Mesodermal cell (in vitro differentiated cells): ENCODE measurements at regions not wholly inside any gene's neighbourhood (a gene's known extent, or its start where the extent isn't known, plus 50 kb on each side); places are given as distances from the start of the nearest gene placed in this dataset.
A peak's percentile ranks its signal among the peaks of the same experiment; 100 is the strongest.

Source experiments
- H3K27ac ChIP-seq: 2 replicates; pipeline ENCODE4 v1.7.0; 2013; ENCODE audit warnings: mild to moderate bottlenecking, low read depth, low read length, moderate library complexity; ENCODE audit not compliant: severe bottlenecking
- H3K36me3 ChIP-seq: 2 replicates; pipeline ENCODE4 v1.7.1; 2013; ENCODE audit warnings: mild to moderate bottlenecking, low read length, moderate library complexity; ENCODE audit not compliant: control insufficient read depth, insufficient read depth
- H3K4me1 ChIP-seq: one replicate; pipeline ENCODE4 v1.7.1; 2013; ENCODE audit warnings: mild to moderate bottlenecking, low read length; ENCODE audit not compliant: insufficient read depth, control insufficient read depth, poor library complexity, severe bottlenecking
- H3K4me3 ChIP-seq: 2 replicates; pipeline ENCODE4 v1.7.0; 2013; ENCODE audit warnings: low read length, control low read depth, mild to moderate bottlenecking; ENCODE audit not compliant: insufficient read depth, poor library complexity, severe bottlenecking; ENCODE audit errors: extremely low read depth
- H3K9me3 ChIP-seq: 2 replicates; pipeline ENCODE4 v1.7.1; 2013; ENCODE audit warnings: mild to moderate bottlenecking, low read length, moderate library complexity; ENCODE audit not compliant: control insufficient read depth
- WGBS, 2 experiments: methylation state at CpG; one replicate each; pipeline ENCODE4 v1.1.5; 2013; ENCODE audit warnings: missing lambda C conversion rate in 2 of 2; ENCODE audit not compliant: insufficient coverage in 2 of 2; 5-methylcytosine and 5-hydroxymethylcytosine counted together

DNA sequence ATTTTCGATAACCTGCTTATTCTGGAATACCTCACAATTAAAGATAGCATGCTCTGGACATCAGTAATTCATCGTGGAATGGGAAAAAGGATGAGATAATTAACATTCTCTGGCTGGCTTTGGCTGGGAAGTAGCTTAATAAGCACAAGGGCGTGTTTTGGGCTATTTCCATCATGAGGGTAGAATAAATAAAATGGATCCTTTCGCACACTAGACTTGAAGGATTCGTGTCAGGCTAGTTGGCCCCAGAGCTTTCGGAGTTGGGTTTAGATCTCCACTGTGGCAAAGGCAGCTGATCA lies 151.2 kb upstream of the ADRA1B start:
- H3K4me1 ChIP-seq = peaks cover 26% of the 10 kb centered on the region
- no peaks in the 10 kb centered on the region for H3K9me3 ChIP-seq
- 79 to 83% methylated on average over 4 to 5 of the region's 6 CpGs for WGBS, 2 experiments
- peak overlapping the region; percentile 77 for H3K27ac ChIP-seq
- H3K36me3 ChIP-seq = no peaks in the 10 kb centered on the region
- H3K4me3 ChIP-seq = no peak overlapping the region

- Histone ChIP-seq H3K4me1 (peaks cover 26% of the 10 kb centered on the region), H3K36me3 (no peaks in the 10 kb centered on the region), H3K4me3 (no peak overlapping the region), H3K27ac (no peak overlapping the region), H3K9me3 (no peaks in the 10 kb centered on the region)
- 100% methylated on average over 2 to 4 of the region's 8 CpGs for WGBS, 2 experiments
These were observed 150.3 kb upstream of the ADRA1B start for GRCh38 chr5:159765760-159766517.

- H3K36me3 ChIP-seq = no peaks in the 10 kb centered on the region
- no peak overlapping the region for H3K27ac ChIP-seq
- H3K9me3 ChIP-seq = no peaks in the 10 kb centered on the region
- no peak overlapping the region for H3K4me3 ChIP-seq
- H3K4me1 ChIP-seq = peaks cover 26% of the 10 kb centered on the region
- 14% methylated on average over 1 of the region's 2 CpGs; no CpG with 5 or more reads in 1 of the 2 experiments for WGBS, 2 experiments
These were observed 148.0 kb upstream of the ADRA1B start for GRCh38 chr5:159768243-159768642.

GRCh38 chr5:159772698-159773061 lies 143.6 kb upstream of the ADRA1B start:
- 67 to 78% methylated on average over 5 to 6 of the region's 6 CpGs for WGBS, 2 experiments
- H3K4me1 ChIP-seq = peaks cover 9% of the 10 kb centered on the region
- H3K9me3 ChIP-seq = no peaks in the 10 kb centered on the region
- no peaks in the 10 kb centered on the region for H3K36me3 ChIP-seq
- H3K27ac ChIP-seq = no peak overlapping the region
- H3K4me3 ChIP-seq = no peak overlapping the region

GRCh38 chr5:159773062-159773924 lies 143.0 kb upstream of the ADRA1B start:
- 5 to 6% methylated on average over 52 to 61 of the region's 71 CpGs for WGBS, 2 experiments
- H3K4me1 ChIP-seq = peaks cover 8% of the 10 kb centered on the region
- H3K4me3 ChIP-seq = peak overlapping the region; percentile 28
- H3K27ac ChIP-seq = no peak overlapping the region
- H3K9me3 ChIP-seq = no peaks in the 10 kb centered on the region
- no peaks in the 10 kb centered on the region for H3K36me3 ChIP-seq

- no peaks in the 10 kb centered on the region for H3K9me3 ChIP-seq
- H3K4me3 ChIP-seq = no peak overlapping the region
- H3K27ac ChIP-seq = no peak overlapping the region
- no peaks in the 10 kb centered on the region for H3K36me3 ChIP-seq
- H3K4me1 ChIP-seq = no peaks in the 10 kb centered on the region
- 64 to 65% methylated on average over 8 to 9 of the region's 9 CpGs for WGBS, 2 experiments
These were observed 141.7 kb upstream of the ADRA1B start for GRCh38 chr5:159774476-159775031.

GRCh38 chr5:159775890-159776289 lies 140.4 kb upstream of the ADRA1B start:
- H3K36me3 ChIP-seq = no peaks in the 10 kb centered on the region
- H3K9me3 ChIP-seq = no peaks in the 10 kb centered on the region
- whole genome bisulfite sequencing, 2 experiments = 100% methylated on average over 1 of the region's 3 CpGs; no CpG with 5 or more reads in 1 of the 2 experiments
- H3K27ac ChIP-seq = no peak overlapping the region
- H3K4me1 ChIP-seq = peaks cover 7% of the 10 kb centered on the region
- H3K4me3 ChIP-seq = no peak overlapping the region

DNA sequence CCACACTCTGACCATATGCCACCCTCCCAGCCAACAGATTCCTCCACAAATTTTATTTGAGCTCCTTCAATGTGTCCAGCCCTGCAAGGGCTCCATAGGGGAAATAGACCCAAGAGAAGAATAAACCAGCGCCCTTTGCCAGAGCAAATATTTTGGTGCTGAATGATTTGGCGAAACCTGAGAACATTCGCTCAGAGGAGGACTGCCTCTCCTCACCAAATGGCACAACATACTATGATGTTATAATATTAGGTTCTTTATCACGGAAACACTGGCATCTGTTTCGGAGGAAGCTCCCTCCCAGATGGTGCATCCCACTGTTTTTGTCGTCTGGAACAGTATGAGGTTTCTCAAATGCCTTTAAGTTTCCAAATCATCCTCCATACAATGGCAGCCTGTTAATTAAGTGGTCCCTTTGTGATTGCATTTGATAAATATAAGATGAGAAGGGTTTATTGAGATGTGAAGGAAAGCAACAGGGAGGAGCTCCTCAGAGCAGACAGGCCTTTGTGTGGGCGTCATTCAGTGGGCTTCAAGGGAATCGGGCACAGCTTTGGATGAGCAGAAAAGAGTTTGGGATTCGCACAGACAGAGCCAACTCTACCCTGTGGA lies 139.1 kb upstream of the ADRA1B start:
- 93 to 95% methylated on average over 3 to 4 of the region's 9 CpGs for WGBS, 2 experiments

GRCh38 chr5:159779481-159779880 lies 136.8 kb upstream of the ADRA1B start:
- Histone ChIP-seq H3K9me3 (peaks cover 5% of the 10 kb centered on the region), H3K4me3 (no peak overlapping the region), H3K4me1 (peaks cover 23% of the 10 kb centered on the region), H3K27ac (no peak overlapping the region), H3K36me3 (no peaks in the 10 kb centered on the region)
- whole genome bisulfite sequencing, 2 experiments = 100% methylated on average over 2 to 4 of the region's 4 CpGs

More for the DNA sequence above, 139.1 kb upstream of the ADRA1B start:
- H3K4me3 ChIP-seq = no peak overlapping the region
- H3K9me3 ChIP-seq = peaks cover 3% of the 10 kb centered on the region
- peaks cover 14% of the 10 kb centered on the region for H3K4me1 ChIP-seq
- no peaks in the 10 kb centered on the region for H3K36me3 ChIP-seq
- H3K27ac ChIP-seq = no peak overlapping the region

DNA sequence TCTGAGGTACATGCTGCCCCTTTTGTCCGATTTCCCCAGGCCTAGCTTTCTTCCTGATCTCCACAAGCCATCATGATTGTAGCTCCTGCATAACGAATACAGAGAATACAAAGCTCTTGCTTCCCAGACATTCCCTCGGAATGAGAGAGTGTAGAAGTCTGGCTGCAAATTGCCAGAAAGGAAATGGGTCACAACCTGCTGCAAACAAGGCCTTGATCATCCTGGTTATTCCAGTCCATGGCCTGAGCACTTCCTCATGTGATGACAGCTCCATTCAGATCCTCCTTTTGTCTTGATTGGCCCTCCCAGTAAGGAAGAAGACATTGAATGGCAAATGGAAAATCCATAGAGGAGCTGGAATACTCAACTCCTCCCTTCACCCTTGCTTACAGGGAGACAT lies 136.0 kb upstream of the ADRA1B start:
- no peak overlapping the region for H3K27ac ChIP-seq
- H3K9me3 ChIP-seq = peaks cover 5% of the 10 kb centered on the region
- H3K4me3 ChIP-seq = no peak overlapping the region
- no peaks in the 10 kb centered on the region for H3K36me3 ChIP-seq
- peaks cover 29% of the 10 kb centered on the region for H3K4me1 ChIP-seq
- WGBS, 2 experiments = 86 to 94% methylated on average over 1 to 3 of the region's 3 CpGs
